ENCODE measurements at regions not wholly inside any gene's neighbourhood (a gene's known extent, or its start where the extent isn't known, plus 50 kb on each side); places are given as distances from the start of the nearest gene placed in this dataset.

- no peak for TF ChIP-seq CTCF (IDR thresholded peaks at IDR 0.05; ENCODE audit: low read depth, low read length)
- no peak overlapping the region for H3K4me3 ChIP-seq (ENCODE audit: low read depth, low read length)
- in situ Hi-C loops (cut with HindIII; ENCODE audit: low sequenced_read_pairs), result no loop called here
- no peak for DNase-seq (ENCODE audit: low read depth, low spot score)
Measured at GRCh38 chr9:90986161-90986560, 184.5 kb downstream of the SYK start.

GRCh38 chr9:90987566-90987965, 185.9 kb downstream of the SYK start:
- TF ChIP-seq CTCF (IDR thresholded peaks at IDR 0.05; ENCODE audit: low read depth, low read length), result no peak
- in situ Hi-C loops (cut with HindIII; ENCODE audit: low sequenced_read_pairs), result no loop called here
- H3K4me3 ChIP-seq (ENCODE audit: low read depth, low read length), result no peak overlapping the region
- no peak for DNase-seq (ENCODE audit: low read depth, low spot score)

GRCh38 chr9:90988318-90988717, 186.7 kb downstream of the SYK start:
- in situ Hi-C loops (cut with HindIII; ENCODE audit: low sequenced_read_pairs), result no loop called here
- no peak overlapping the region for H3K4me3 ChIP-seq (ENCODE audit: low read depth, low read length)
- no peak for TF ChIP-seq CTCF (IDR thresholded peaks at IDR 0.05; ENCODE audit: low read depth, low read length)
- no peak for DNase-seq (ENCODE audit: low read depth, low spot score)

- TF ChIP-seq CTCF (IDR thresholded peaks at IDR 0.05; ENCODE audit: low read depth, low read length), result no peak
- no peak overlapping the region for H3K4me3 ChIP-seq (ENCODE audit: low read depth, low read length)
- in situ Hi-C loops (cut with HindIII; ENCODE audit: low sequenced_read_pairs), result no loop called here
- no peak for DNase-seq (ENCODE audit: low read depth, low spot score)
Measured at GRCh38 chr9:90991953-90992352, 190.3 kb downstream of the SYK start.

GRCh38 chr9:90995516-90995915, 193.9 kb downstream of the SYK start:
- TF ChIP-seq CTCF (IDR thresholded peaks at IDR 0.05; ENCODE audit: low read depth, low read length), result no peak
- in situ Hi-C loops (cut with HindIII; ENCODE audit: low sequenced_read_pairs), result no loop called here
- no peak overlapping the region for H3K4me3 ChIP-seq (ENCODE audit: low read depth, low read length)
- DNase-seq (ENCODE audit: low read depth, low spot score), result no peak

GRCh38 chr9:90996154-90997065, 194.8 kb downstream of the SYK start:
- in situ Hi-C loops (cut with HindIII; ENCODE audit: low sequenced_read_pairs), result no loop called here
- no peak for TF ChIP-seq CTCF (IDR thresholded peaks at IDR 0.05; ENCODE audit: low read depth, low read length)
- no peak for DNase-seq (ENCODE audit: low read depth, low spot score)
- no peak overlapping the region for H3K4me3 ChIP-seq (ENCODE audit: low read depth, low read length)

Data from astrocyte of the spinal cord (primary cell).